GM12878 (cell line): ENCODE measurements at regions not wholly inside any gene's neighbourhood (a gene's known extent, or its start where the extent isn't known, plus 50 kb on each side); places are given as distances from the start of the nearest gene placed in this dataset.

Experiments
- ATAC-seq: fragments of 200-7000 bp; cut with Tn5 transposase; 3 replicates; pipeline ENCODE4 v1.9.1; 2020; ENCODE audit warnings: mild to moderate bottlenecking, moderate library complexity
- BruUV-seq: library from RNA; stranded (reverse); fragments of 400-500 nt; replicated peaks from 2 replicates; lab custom pipeline; 2021; lab: Mats Ljungman, UMichigan
- CTCF ChIA-PET: fragments of 300-600 bp; sonication (Branson Sonifier 250); formaldehyde crosslinking; extraction: SDS; loops from one replicate; lab custom pipeline; 2021; ENCODE audit warnings: inconsistent platforms; lab: Yijun Ruan, JAX
- POLR2A ChIA-PET: fragments of 350-600 bp; formaldehyde crosslinking; extraction: SDS; loops from one replicate; lab custom pipeline; 2021; ENCODE audit warnings: inconsistent platforms; lab: Charles Lee
- RAD21 ChIA-PET: fragments of 300-600 bp; sonication (Branson Sonifier 250); formaldehyde crosslinking; loops from one replicate; lab custom pipeline; 2023; ENCODE audit warnings: antibody characterized with exemption; ENCODE audit not compliant: unreplicated experiment; lab: Charles Lee
- SMC1A ChIA-PET: fragments of 300-600 bp; sonication (Branson Sonifier 250); formaldehyde crosslinking; loops from one replicate; lab custom pipeline; 2023; ENCODE audit not compliant: unreplicated experiment, uncharacterized antibody; lab: Charles Lee
- DNase-seq: peaks from one replicate; pipeline ENCODE4 v3.0.0-alpha.2; 2011; ENCODE audit warnings: low read depth, low spot score
- FAIRE-seq: peaks from 3 replicates; lab custom pipeline; 2011; peaks lifted over from hg19 to GRCh38; lab: Jason Lieb, UNC
- H2AFZ ChIP-seq: 2 replicates; pipeline ENCODE4 v1.6.0; 2011; ENCODE audit warnings: low read depth, low read length, control low read depth; ENCODE audit not compliant: control insufficient read depth
- H3K27ac ChIP-seq: 2 replicates; pipeline ENCODE4 v1.5.1; 2011; ENCODE audit warnings: control low read depth; ENCODE audit not compliant: control insufficient read depth, insufficient read depth
- H3K27me3 ChIP-seq, 2 experiments: replicated peaks in 1 of 2; 2 replicates each; pipeline versions ENCODE4 v1.6.0 to v1.6.1; 2011; ENCODE audit warnings: low read length in 1 of 2; ENCODE audit not compliant: control insufficient read depth in 2 of 2, insufficient read depth in 2 of 2
- H3K36me3 ChIP-seq, 2 experiments: 2 replicates each; pipeline ENCODE4 v1.5.1; 2011; ENCODE audit warnings: low read length in 1 of 2; ENCODE audit not compliant: control insufficient read depth in 2 of 2, insufficient read depth in 2 of 2
- H3K4me1 ChIP-seq: 2 replicates; pipeline ENCODE4 v1.6.1; 2011; ENCODE audit warnings: mild to moderate bottlenecking, low read length, moderate library complexity, mixed read lengths; ENCODE audit not compliant: control insufficient read depth, insufficient read depth
- H3K4me2 ChIP-seq: 2 replicates; pipeline ENCODE4 v1.6.0; 2011; ENCODE audit warnings: control low read depth; ENCODE audit not compliant: control insufficient read depth, insufficient read depth
- H3K4me3 ChIP-seq: fragments of 200-600 bp; sonication (generic); 2 replicates; pipeline ENCODE4 v1.5.1; 2016
- H3K79me2 ChIP-seq: 2 replicates; pipeline ENCODE4 v1.6.0; 2011; ENCODE audit warnings: low read length; ENCODE audit not compliant: control insufficient read depth, insufficient read depth
- H3K9ac ChIP-seq: 2 replicates; pipeline ENCODE4 v1.8.0; 2011; ENCODE audit warnings: low read length, control low read depth, mixed read lengths; ENCODE audit not compliant: control insufficient read depth, insufficient read depth
- H3K9me3 ChIP-seq: replicated peaks from 3 replicates; pipeline ENCODE4 v1.5.1; 2011; ENCODE audit warnings: mild to moderate bottlenecking, low read length; ENCODE audit not compliant: control insufficient read depth, insufficient read depth
- H4K20me1 ChIP-seq: 2 replicates; pipeline ENCODE4 v1.6.0; 2011; ENCODE audit not compliant: control insufficient read depth, insufficient read depth
- ATF2 ChIP-seq: IDR thresholded peaks from 2 replicates; pipeline ENCODE4 v1.6.1; 2012; ENCODE audit warnings: low read length, inconsistent platforms
- BMI1 ChIP-seq: fragments of 450-650 bp; IDR thresholded peaks from 2 replicates; pipeline ENCODE4 v1.6.1; 2016; ENCODE audit warnings: mild to moderate bottlenecking, moderate library complexity, borderline replicate concordance
- CBX5 ChIP-seq: sonication (generic); IDR thresholded peaks from 2 replicates; pipeline ENCODE4 v1.6.1; 2016; ENCODE audit warnings: low read depth, moderate library complexity, mild to moderate bottlenecking, inconsistent platforms
- CEBPZ ChIP-seq: fragments of 150-350 bp; IDR thresholded peaks from 2 replicates; pipeline ENCODE4 v1.6.1; 2016; ENCODE audit warnings: low read depth, low read length
- CHD1 ChIP-seq: IDR thresholded peaks from 2 replicates; pipeline ENCODE4 v1.6.1; 2012; ENCODE audit warnings: low read depth, low read length, improper control_type of control experiment
- CHD4 ChIP-seq: fragments of 200-600 bp; sonication (generic); IDR thresholded peaks from 2 replicates; pipeline ENCODE4 v1.6.1; 2016; ENCODE audit warnings: mild to moderate bottlenecking
- GABPA ChIP-seq: IDR thresholded peaks from 2 replicates; pipeline ENCODE4 v1.6.1; 2014; ENCODE audit warnings: antibody characterized with exemption, low read depth, mild to moderate bottlenecking, inconsistent platforms
- NFIC ChIP-seq: IDR thresholded peaks from 2 replicates; pipeline ENCODE4 v1.6.1; 2012; ENCODE audit warnings: low read depth, mild to moderate bottlenecking, inconsistent platforms, low read length, moderate library complexity
- SPI1 ChIP-seq: IDR thresholded peaks from 2 replicates; pipeline ENCODE4 v1.6.1; 2011; ENCODE audit warnings: low read depth, mild to moderate bottlenecking, low read length, moderate library complexity, borderline replicate concordance; ENCODE audit not compliant: insufficient read depth
- YY1 ChIP-seq: IDR thresholded peaks from 2 replicates; pipeline ENCODE4 v1.6.1; 2011; ENCODE audit warnings: low read depth, mild to moderate bottlenecking, low read length
- WGBS: methylation state at CpG from one replicate; pipeline ENCODE4 v1.1.6; 2016; ENCODE audit warnings: low lambda C conversion rate; ENCODE audit not compliant: insufficient replicate concordance, insufficient coverage; ENCODE audit errors: missing lambda C conversion rate; 5-methylcytosine and 5-hydroxymethylcytosine counted together
- in situ Hi-C: fragments of 300-500 bp; cut with MboI; formaldehyde crosslinking; loops from 9 replicates; pipeline ENCODE4 v1.14.3; 2018; ENCODE audit warnings: mixed read lengths
- intact Hi-C: fragments of 100-400 bp; cut with micrococcal nuclease; formaldehyde crosslinking; loops from one replicate; pipeline ENCODE4 v1.14.2; 2022; ENCODE audit not compliant: unreplicated experiment
- TF ChIP-seq, protein P1 (sequence below): fragments of 150-350 bp; IDR thresholded peaks from 2 replicates; pipeline ENCODE4 v1.6.1; 2014; ENCODE audit warnings: mild to moderate bottlenecking, low read depth, low read length

DNA sequence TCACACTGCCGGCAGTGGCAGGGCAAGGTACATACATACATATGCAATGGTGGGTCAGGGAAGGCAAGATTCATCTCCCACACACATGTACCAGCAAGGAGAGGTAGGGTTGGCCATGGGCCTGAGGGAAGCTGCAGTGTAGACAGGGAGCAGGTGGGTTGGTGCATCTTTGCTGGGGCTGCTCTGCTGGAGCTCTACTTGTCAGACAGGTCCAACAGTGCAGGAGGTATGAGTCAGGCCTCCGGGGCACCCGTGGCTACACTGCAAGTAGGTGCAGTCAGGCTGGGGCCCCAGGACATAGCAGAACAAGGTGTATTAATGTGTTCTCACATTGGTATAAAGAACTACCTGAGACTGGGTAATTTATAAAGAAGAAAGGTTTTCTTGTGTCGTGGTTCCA is 281.1 kb upstream of the COL3A1 start (continued):
- TF ChIP-seq GABPA (no peak), CHD1 (no peak)

DNA sequence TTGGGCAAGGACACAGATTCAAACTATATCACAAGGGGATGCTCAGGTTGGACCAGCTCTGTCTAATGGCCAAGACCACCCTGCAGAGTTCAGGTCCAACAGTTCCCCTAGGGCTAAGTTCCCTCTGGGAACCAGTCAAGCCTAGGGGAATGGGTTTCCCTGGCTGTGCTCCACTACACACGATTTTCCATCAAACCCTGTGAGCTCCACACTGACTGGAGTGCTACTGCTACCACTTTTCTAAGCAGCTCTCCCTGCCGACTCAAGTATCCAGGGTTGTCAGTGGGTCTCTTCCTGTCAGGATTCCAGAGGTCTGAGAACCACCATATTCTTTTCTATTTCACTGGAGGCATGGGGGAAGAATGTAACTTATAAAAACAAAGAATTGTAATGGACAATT is 280.4 kb upstream of the COL3A1 start:
- SMC1A ChIA-PET = no interaction called here
- Histone ChIP-seq H2AFZ (no peak overlapping the region), H3K27ac (no peak overlapping the region), H3K4me3 (no peak overlapping the region), H3K4me1 (no peaks in the 10 kb centered on the region), H3K79me2 (no peaks in the 10 kb centered on the region), H3K9ac (no peak overlapping the region), H3K9me3 (no peaks in the 10 kb centered on the region), H3K4me2 (no peak overlapping the region), H4K20me1 (no peaks in the 10 kb centered on the region), H3K36me3 (no peaks in the 10 kb centered on the region), H3K27me3 (no peaks in the 10 kb centered on the region)
- CTCF ChIA-PET = no interaction called here
- intact Hi-C loops (no loop called here), in situ Hi-C loops (no loop called here)
- no peak for ATAC-seq
- WGBS = 5% methylated on average over 2 of the region's 2 CpGs
- RAD21 ChIA-PET = no interaction called here
- TF ChIP-seq SPI1 (no peak), NFIC (no peak), BMI1 (no peak), YY1 (no peak), CEBPZ (no peak), GABPA (no peak), CBX5 (no peak), CHD4 (no peak), ATF2 (no peak)
- TF ChIP-seq, protein P1, sequence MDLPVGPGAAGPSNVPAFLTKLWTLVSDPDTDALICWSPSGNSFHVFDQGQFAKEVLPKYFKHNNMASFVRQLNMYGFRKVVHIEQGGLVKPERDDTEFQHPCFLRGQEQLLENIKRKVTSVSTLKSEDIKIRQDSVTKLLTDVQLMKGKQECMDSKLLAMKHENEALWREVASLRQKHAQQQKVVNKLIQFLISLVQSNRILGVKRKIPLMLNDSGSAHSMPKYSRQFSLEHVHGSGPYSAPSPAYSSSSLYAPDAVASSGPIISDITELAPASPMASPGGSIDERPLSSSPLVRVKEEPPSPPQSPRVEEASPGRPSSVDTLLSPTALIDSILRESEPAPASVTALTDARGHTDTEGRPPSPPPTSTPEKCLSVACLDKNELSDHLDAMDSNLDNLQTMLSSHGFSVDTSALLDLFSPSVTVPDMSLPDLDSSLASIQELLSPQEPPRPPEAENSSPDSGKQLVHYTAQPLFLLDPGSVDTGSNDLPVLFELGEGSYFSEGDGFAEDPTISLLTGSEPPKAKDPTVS = no peak
- FAIRE-seq = no peak
- POLR2A ChIA-PET = no interaction called here
- no peak for DNase-seq
- no TSS peak for BruUV-seq
